H1 (cell line): ENCODE measurements at regions not wholly inside any gene's neighbourhood (a gene's known extent, or its start where the extent isn't known, plus 50 kb on each side); places are given as distances from the start of the nearest gene placed in this dataset.

Experiments used
- CTCF ChIA-PET: fragments of 300-600 bp; sonication (Branson Sonifier 250); formaldehyde crosslinking; loops from one replicate; lab custom pipeline; 2021; ENCODE audit not compliant: partially characterized antibody; lab: Charles Lee
- POLR2A ChIA-PET: fragments of 300-600 bp; sonication (Branson Sonifier 250); formaldehyde crosslinking; loops from one replicate; lab custom pipeline; 2021; ENCODE audit warnings: inconsistent platforms; ENCODE audit not compliant: partially characterized antibody; lab: Charles Lee
- DNase-seq, 2 experiments: peaks; one replicate each; pipeline versions ENCODE4 v3.0.0 to v3.0.0-alpha.2; 2010 to 2022; ENCODE audit warnings: low spot score in 2 of 2, low read depth in 1 of 2, mixed read lengths in 1 of 2
- FAIRE-seq: peaks from 2 replicates; lab custom pipeline; 2011; peaks lifted over from hg19 to GRCh38; lab: Jason Lieb, UNC
- H2AFZ ChIP-seq: 2 replicates; pipeline ENCODE4 v1.8.1; 2012; ENCODE audit warnings: low read length, inconsistent platforms
- H2AK5ac ChIP-seq: 2 replicates; pipeline ENCODE4 v1.6.1; 2013; ENCODE audit warnings: low read depth, low read length
- H2BK120ac ChIP-seq: replicated peaks from 2 replicates; pipeline ENCODE3; 2013; ENCODE audit warnings: low read depth, low read length, inconsistent platforms
- H2BK12ac ChIP-seq: 2 replicates; pipeline ENCODE4 v1.6.1; 2013; ENCODE audit warnings: low read depth, low read length
- H2BK15ac ChIP-seq: 2 replicates; pipeline ENCODE4 v1.6.1; 2013; ENCODE audit warnings: low read length
- H2BK20ac ChIP-seq: 2 replicates; pipeline ENCODE4 v1.6.1; 2013; ENCODE audit warnings: low read length
- H2BK5ac ChIP-seq: 2 replicates; pipeline ENCODE4 v1.6.1; 2013; ENCODE audit warnings: low read depth, low read length
- H3K14ac ChIP-seq: 2 replicates; pipeline ENCODE4 v1.6.1; 2013; ENCODE audit warnings: inconsistent platforms; ENCODE audit not compliant: insufficient read length
- H3K18ac ChIP-seq: 2 replicates; pipeline ENCODE4 v1.6.1; 2013; ENCODE audit warnings: low read length; ENCODE audit errors: extremely low read depth
- H3K23ac ChIP-seq: 2 replicates; pipeline ENCODE4 v1.6.1; 2013; ENCODE audit warnings: inconsistent platforms; ENCODE audit not compliant: insufficient read length
- H3K23me2 ChIP-seq: 2 replicates; pipeline ENCODE4 v1.6.1; 2013; ENCODE audit warnings: low read depth, low read length
- H3K27ac ChIP-seq: 2 replicates; pipeline ENCODE4 v1.6.1; 2011; ENCODE audit warnings: low read depth, low read length, inconsistent platforms
- H3K27me3 ChIP-seq, 4 experiments: replicated peaks in 1 of 4; 1 replicate in 1 of 4; 2 replicates in 3 of 4; pipeline versions ENCODE4 v1.6.1 to v1.8.1; 2011 to 2013; ENCODE audit warnings: low read length in 3 of 4, mild to moderate bottlenecking in 3 of 4, inconsistent platforms in 2 of 4, mixed read lengths in 2 of 4, moderate library complexity in 1 of 4; ENCODE audit not compliant: control insufficient read depth in 3 of 4, insufficient read depth in 3 of 4; ENCODE audit errors: extremely low read depth in 1 of 4
- H3K36me3 ChIP-seq, 4 experiments: 2 replicates each; pipeline versions ENCODE4 v1.6.1 to v1.8.1; 2011 to 2013; ENCODE audit warnings: mild to moderate bottlenecking in 4 of 4, low read length in 3 of 4, moderate library complexity in 2 of 4, control low read depth in 1 of 4, inconsistent platforms in 1 of 4; ENCODE audit not compliant: insufficient read depth in 4 of 4, control insufficient read depth in 2 of 4
- H3K4ac ChIP-seq: replicated peaks from 2 replicates; pipeline ENCODE3; 2013; ENCODE audit warnings: low read length, low read depth, mixed read lengths, inconsistent platforms; ENCODE audit not compliant: insufficient read length
- H3K4me1 ChIP-seq, 4 experiments: replicated peaks in 1 of 4; 1 replicate in 1 of 4; 2 replicates in 3 of 4; pipeline versions ENCODE4 v1.6.1 to v1.8.1; 2011 to 2013; ENCODE audit warnings: low read length in 3 of 4, inconsistent platforms in 2 of 4, mixed read lengths in 1 of 4; ENCODE audit not compliant: insufficient read depth in 4 of 4, control insufficient read depth in 3 of 4
- H3K4me2 ChIP-seq, 2 experiments: 2 replicates each; pipeline versions ENCODE4 v1.6.1 to v1.8.1; 2011 to 2013; ENCODE audit warnings: low read depth in 2 of 2, low read length in 2 of 2, control low read depth in 1 of 2, inconsistent platforms in 1 of 2, mild to moderate bottlenecking in 1 of 2; ENCODE audit not compliant: insufficient read depth in 1 of 2
- H3K4me3 ChIP-seq, 4 experiments: fragments of 200-600, 300-600 bp in 1 of 4; sonication (generic), shearing (Covaris generic), sonication (Bioruptor Twin) in 1 of 4; 2 replicates each; pipeline versions ENCODE4 v1.5.1 to v1.8.1; 2011 to 2016; ENCODE audit warnings: low read length in 4 of 4, low read depth in 3 of 4, control low read depth in 2 of 4, inconsistent platforms in 2 of 4, mild to moderate bottlenecking in 2 of 4, mixed read lengths in 1 of 4, moderate library complexity in 1 of 4; ENCODE audit not compliant: insufficient read depth in 2 of 4; ENCODE audit errors: extremely low read depth in 1 of 4
- H3K56ac ChIP-seq: replicated peaks from 2 replicates; pipeline ENCODE3; 2013; ENCODE audit warnings: low read depth, mild to moderate bottlenecking, mixed read lengths, low read length, inconsistent platforms; ENCODE audit not compliant: insufficient read length
- H3K79me1 ChIP-seq: 2 replicates; pipeline ENCODE4 v1.6.1; 2013; ENCODE audit warnings: low read depth, low read length, control low read depth
- H3K79me2 ChIP-seq, 2 experiments: 2 replicates each; pipeline versions ENCODE4 v1.6.1 to v1.8.1; 2012 to 2013; ENCODE audit warnings: low read length in 2 of 2, mild to moderate bottlenecking in 2 of 2, inconsistent platforms in 1 of 2; ENCODE audit not compliant: insufficient read depth in 2 of 2, control insufficient read depth in 1 of 2
- H3K9ac ChIP-seq, 4 experiments: replicated peaks in 1 of 4; 1 replicate in 1 of 4; 2 replicates in 3 of 4; pipeline versions ENCODE4 v1.6.1 to v1.8.1; 2011 to 2013; ENCODE audit warnings: low read depth in 3 of 4, low read length in 3 of 4, control low read depth in 2 of 4, mild to moderate bottlenecking in 2 of 4, moderate library complexity in 2 of 4, inconsistent platforms in 1 of 4; ENCODE audit errors: extremely low read depth in 1 of 4
- H3K9me3 ChIP-seq, 2 experiments: 2 replicates each; pipeline versions ENCODE4 v1.6.1 to v1.8.1; 2012 to 2013; ENCODE audit warnings: mild to moderate bottlenecking in 2 of 2, moderate library complexity in 2 of 2, control low read depth in 1 of 2, inconsistent platforms in 1 of 2, low read depth in 1 of 2, low read length in 1 of 2, mixed read lengths in 1 of 2; ENCODE audit not compliant: insufficient read depth in 2 of 2
- H4K20me1 ChIP-seq, 2 experiments: replicated peaks in 1 of 2; 2 replicates each; pipeline versions ENCODE3 to v1.8.1; 2011 to 2013; ENCODE audit warnings: inconsistent platforms in 2 of 2, low read length in 2 of 2, mild to moderate bottlenecking in 1 of 2; ENCODE audit not compliant: insufficient read depth in 2 of 2, control insufficient read depth in 1 of 2
- H4K5ac ChIP-seq: 2 replicates; pipeline ENCODE4 v1.6.1; 2013; ENCODE audit warnings: low read length, low read depth, mixed read lengths, inconsistent platforms; ENCODE audit not compliant: insufficient read length
- H4K8ac ChIP-seq: 2 replicates; pipeline ENCODE4 v1.8.0; 2013; ENCODE audit warnings: mild to moderate bottlenecking, moderate library complexity, low read length, inconsistent platforms; ENCODE audit not compliant: insufficient read depth; ENCODE audit errors: extremely low read depth
- H4K91ac ChIP-seq: replicated peaks from 2 replicates; pipeline ENCODE3; 2013; ENCODE audit warnings: low read length, mixed read lengths, inconsistent platforms; ENCODE audit not compliant: insufficient read length
- WGBS, 2 experiments: shearing (Covaris generic) in 1 of 2; methylation state at CpG; one replicate each; pipeline versions ENCODE4 v1.1.6 to v1.1.7; 2013 to 2015; ENCODE audit warnings: low lambda C conversion rate in 2 of 2, mixed read lengths in 2 of 2, inconsistent platforms in 1 of 2, low coverage in 1 of 2, missing lambda C conversion rate in 1 of 2; ENCODE audit not compliant: insufficient replicate concordance in 2 of 2, insufficient coverage in 1 of 2, insufficient read length in 1 of 2; ENCODE audit errors: extremely low coverage in 1 of 2, missing lambda C conversion rate in 1 of 2; 5-methylcytosine and 5-hydroxymethylcytosine counted together
- TF ChIP-seq, protein P1 (sequence below): fragments of 300-600 bp; sonication (generic); IDR thresholded peaks from 2 replicates; pipeline ENCODE4 v1.7.1; 2012; ENCODE audit warnings: low read length, moderate library complexity, mild to moderate bottlenecking, inconsistent platforms; ENCODE audit not compliant: insufficient replicate concordance

GRCh38 chr1:195903203-195903602 lies 705.0 kb downstream of the KCNT2 start:
- H2AFZ ChIP-seq = peak overlapping the region; percentile 9; the same call in 1 of the 2 replicates
- ChIA-PET CTCF (no interaction called here), POLR2A (no interaction called here)
- H2BK12ac ChIP-seq = no peak overlapping the region
- no peaks in the 10 kb centered on the region for H3K4me1 ChIP-seq
- 95% methylated on average over 3 of the region's 3 CpGs; no CpG with 5 or more reads in 1 of the 2 experiments for WGBS, 2 experiments
- no peak overlapping the region for H2BK15ac ChIP-seq
- H2BK120ac ChIP-seq = no peak overlapping the region
- DNase-seq = no peak
- no peaks in the 10 kb centered on the region for H3K27me3 ChIP-seq
- no peak overlapping the region for H3K14ac ChIP-seq
- no peak for FAIRE-seq
- no peaks in the 10 kb centered on the region for H3K36me3 ChIP-seq
- H3K18ac ChIP-seq = no peak overlapping the region
- H3K56ac ChIP-seq = no peak overlapping the region
- H3K79me2 ChIP-seq = no peaks in the 10 kb centered on the region
- H3K23ac ChIP-seq = no peak overlapping the region
- no peaks in the 10 kb centered on the region for H3K79me1 ChIP-seq
- H2AK5ac ChIP-seq = no peak overlapping the region
- no peak overlapping the region for H3K4me3 ChIP-seq
- no peak overlapping the region for H3K4me2 ChIP-seq
- H4K5ac ChIP-seq = no peak overlapping the region
- no peak overlapping the region for H3K27ac ChIP-seq
- H3K9me3 ChIP-seq = no peaks in the 10 kb centered on the region
- no peak overlapping the region for H2BK5ac ChIP-seq
- H4K20me1 ChIP-seq = no peaks in the 10 kb centered on the region
- no peak overlapping the region for H3K9ac ChIP-seq
- no peak overlapping the region for H4K91ac ChIP-seq
- H4K8ac ChIP-seq = no peak overlapping the region
- H3K4ac ChIP-seq = no peak overlapping the region
- H2BK20ac ChIP-seq = no peak overlapping the region
- no peaks in the 10 kb centered on the region for H3K23me2 ChIP-seq
- TF ChIP-seq, protein P1, sequence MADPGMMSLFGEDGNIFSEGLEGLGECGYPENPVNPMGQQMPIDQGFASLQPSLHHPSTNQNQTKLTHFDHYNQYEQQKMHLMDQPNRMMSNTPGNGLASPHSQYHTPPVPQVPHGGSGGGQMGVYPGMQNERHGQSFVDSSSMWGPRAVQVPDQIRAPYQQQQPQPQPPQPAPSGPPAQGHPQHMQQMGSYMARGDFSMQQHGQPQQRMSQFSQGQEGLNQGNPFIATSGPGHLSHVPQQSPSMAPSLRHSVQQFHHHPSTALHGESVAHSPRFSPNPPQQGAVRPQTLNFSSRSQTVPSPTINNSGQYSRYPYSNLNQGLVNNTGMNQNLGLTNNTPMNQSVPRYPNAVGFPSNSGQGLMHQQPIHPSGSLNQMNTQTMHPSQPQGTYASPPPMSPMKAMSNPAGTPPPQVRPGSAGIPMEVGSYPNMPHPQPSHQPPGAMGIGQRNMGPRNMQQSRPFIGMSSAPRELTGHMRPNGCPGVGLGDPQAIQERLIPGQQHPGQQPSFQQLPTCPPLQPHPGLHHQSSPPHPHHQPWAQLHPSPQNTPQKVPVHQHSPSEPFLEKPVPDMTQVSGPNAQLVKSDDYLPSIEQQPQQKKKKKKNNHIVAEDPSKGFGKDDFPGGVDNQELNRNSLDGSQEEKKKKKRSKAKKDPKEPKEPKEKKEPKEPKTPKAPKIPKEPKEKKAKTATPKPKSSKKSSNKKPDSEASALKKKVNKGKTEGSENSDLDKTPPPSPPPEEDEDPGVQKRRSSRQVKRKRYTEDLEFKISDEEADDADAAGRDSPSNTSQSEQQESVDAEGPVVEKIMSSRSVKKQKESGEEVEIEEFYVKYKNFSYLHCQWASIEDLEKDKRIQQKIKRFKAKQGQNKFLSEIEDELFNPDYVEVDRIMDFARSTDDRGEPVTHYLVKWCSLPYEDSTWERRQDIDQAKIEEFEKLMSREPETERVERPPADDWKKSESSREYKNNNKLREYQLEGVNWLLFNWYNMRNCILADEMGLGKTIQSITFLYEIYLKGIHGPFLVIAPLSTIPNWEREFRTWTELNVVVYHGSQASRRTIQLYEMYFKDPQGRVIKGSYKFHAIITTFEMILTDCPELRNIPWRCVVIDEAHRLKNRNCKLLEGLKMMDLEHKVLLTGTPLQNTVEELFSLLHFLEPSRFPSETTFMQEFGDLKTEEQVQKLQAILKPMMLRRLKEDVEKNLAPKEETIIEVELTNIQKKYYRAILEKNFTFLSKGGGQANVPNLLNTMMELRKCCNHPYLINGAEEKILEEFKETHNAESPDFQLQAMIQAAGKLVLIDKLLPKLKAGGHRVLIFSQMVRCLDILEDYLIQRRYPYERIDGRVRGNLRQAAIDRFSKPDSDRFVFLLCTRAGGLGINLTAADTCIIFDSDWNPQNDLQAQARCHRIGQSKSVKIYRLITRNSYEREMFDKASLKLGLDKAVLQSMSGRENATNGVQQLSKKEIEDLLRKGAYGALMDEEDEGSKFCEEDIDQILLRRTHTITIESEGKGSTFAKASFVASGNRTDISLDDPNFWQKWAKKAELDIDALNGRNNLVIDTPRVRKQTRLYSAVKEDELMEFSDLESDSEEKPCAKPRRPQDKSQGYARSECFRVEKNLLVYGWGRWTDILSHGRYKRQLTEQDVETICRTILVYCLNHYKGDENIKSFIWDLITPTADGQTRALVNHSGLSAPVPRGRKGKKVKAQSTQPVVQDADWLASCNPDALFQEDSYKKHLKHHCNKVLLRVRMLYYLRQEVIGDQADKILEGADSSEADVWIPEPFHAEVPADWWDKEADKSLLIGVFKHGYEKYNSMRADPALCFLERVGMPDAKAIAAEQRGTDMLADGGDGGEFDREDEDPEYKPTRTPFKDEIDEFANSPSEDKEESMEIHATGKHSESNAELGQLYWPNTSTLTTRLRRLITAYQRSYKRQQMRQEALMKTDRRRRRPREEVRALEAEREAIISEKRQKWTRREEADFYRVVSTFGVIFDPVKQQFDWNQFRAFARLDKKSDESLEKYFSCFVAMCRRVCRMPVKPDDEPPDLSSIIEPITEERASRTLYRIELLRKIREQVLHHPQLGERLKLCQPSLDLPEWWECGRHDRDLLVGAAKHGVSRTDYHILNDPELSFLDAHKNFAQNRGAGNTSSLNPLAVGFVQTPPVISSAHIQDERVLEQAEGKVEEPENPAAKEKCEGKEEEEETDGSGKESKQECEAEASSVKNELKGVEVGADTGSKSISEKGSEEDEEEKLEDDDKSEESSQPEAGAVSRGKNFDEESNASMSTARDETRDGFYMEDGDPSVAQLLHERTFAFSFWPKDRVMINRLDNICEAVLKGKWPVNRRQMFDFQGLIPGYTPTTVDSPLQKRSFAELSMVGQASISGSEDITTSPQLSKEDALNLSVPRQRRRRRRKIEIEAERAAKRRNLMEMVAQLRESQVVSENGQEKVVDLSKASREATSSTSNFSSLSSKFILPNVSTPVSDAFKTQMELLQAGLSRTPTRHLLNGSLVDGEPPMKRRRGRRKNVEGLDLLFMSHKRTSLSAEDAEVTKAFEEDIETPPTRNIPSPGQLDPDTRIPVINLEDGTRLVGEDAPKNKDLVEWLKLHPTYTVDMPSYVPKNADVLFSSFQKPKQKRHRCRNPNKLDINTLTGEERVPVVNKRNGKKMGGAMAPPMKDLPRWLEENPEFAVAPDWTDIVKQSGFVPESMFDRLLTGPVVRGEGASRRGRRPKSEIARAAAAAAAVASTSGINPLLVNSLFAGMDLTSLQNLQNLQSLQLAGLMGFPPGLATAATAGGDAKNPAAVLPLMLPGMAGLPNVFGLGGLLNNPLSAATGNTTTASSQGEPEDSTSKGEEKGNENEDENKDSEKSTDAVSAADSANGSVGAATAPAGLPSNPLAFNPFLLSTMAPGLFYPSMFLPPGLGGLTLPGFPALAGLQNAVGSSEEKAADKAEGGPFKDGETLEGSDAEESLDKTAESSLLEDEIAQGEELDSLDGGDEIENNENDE = no peak
